CD4-positive, alpha-beta T cell treated with Interferon gamma for 1 hour (primary cell): ENCODE measurements at regions not wholly inside any gene's neighbourhood (a gene's known extent, or its start where the extent isn't known, plus 50 kb on each side); places are given as distances from the start of the nearest gene placed in this dataset.
"Not testable (repeated sequence)": the region's sequence is repeated elsewhere in the genome, so short reads cannot be mapped to it uniquely, and the experiment has no call there.

ENCODE experiments used
- DNase-seq: peaks from one replicate; pipeline ENCODE4 v3.0.0-alpha.2; 2020

- not testable (repeated sequence) for DNase-seq
These were observed 189.0 kb upstream of the ZNF519 start for GRCh38 chr18:14321217-14321616.

DNA sequence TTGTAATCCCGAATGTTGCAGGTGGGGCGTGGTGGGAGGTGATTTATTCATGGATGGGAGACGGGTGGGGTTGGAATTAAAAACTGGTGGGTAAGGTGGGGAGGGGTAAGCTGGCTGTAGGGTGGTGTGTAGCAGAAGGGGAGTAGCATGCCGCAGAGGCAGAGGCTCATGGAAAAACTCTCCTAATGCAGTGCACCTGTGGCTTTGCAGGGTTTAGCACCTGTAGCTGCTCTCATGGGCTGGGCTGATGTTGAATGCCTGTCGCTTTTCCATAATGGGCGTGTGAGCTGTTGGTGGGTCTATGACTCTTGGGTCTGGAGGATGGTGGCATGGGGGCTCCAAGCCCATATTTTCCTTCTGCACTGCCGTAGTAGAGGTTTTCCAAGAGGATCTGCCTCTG, 169.0 kb upstream of the ZNF519 start:
- not testable (repeated sequence) for DNase-seq

DNA sequence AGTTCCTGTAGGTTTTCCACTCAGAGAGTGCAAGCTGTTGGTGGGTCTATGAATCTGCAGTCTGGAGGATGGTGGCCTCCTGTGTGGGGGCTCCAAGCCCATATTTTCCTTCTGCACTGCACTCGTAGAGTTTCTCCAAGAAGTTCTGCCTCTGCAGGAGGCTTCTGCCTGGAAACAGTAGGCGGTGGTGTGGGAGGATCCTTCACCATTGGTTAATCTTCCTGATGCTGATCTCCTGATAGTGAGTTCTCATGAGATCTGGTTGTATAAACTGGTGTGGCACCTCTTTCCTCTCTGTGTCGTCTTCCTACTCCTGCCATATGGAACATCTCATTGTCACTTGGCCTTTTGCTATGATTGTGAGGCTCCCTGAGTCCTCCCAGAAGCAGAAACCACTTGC, 162.8 kb upstream of the ZNF519 start:
- not testable (repeated sequence) for DNase-seq

GRCh38 chr18:14285053-14285452, 152.8 kb upstream of the ZNF519 start:
- DNase-seq: no peak

GRCh38 chr18:14275391-14275790, 143.2 kb upstream of the ZNF519 start:
- DNase-seq: not testable (repeated sequence)

GRCh38 chr18:14265637-14266410, 133.6 kb upstream of the ZNF519 start:
- not testable (repeated sequence) for DNase-seq

DNA sequence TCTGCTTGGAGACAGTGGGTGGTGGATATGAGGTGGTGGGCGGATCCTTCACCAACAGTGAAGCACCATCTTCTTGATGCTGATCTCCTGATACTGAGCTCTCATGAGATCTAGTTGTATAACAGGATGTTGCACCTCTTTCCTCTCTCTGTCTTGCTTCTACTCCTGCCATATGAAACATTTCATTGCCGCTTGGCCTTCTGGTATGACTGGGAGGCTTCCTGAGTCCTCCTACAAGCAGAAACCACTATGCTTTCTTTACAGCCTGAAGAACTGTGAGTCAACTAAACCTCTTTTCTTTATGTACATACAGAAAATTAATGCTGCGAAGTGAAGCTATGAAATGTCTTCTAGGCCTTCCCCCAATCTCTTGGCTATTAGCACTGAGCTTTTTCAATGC, 130.6 kb upstream of the ZNF519 start:
- DNase-seq: not testable (repeated sequence)

- not testable (repeated sequence) for DNase-seq
These were observed 117.9 kb upstream of the ZNF519 start for GRCh38 chr18:14250084-14250677.

- DNase-seq: not testable (repeated sequence)
These were observed 107.0 kb upstream of the ZNF519 start for GRCh38 chr18:14239224-14239623.

DNA sequence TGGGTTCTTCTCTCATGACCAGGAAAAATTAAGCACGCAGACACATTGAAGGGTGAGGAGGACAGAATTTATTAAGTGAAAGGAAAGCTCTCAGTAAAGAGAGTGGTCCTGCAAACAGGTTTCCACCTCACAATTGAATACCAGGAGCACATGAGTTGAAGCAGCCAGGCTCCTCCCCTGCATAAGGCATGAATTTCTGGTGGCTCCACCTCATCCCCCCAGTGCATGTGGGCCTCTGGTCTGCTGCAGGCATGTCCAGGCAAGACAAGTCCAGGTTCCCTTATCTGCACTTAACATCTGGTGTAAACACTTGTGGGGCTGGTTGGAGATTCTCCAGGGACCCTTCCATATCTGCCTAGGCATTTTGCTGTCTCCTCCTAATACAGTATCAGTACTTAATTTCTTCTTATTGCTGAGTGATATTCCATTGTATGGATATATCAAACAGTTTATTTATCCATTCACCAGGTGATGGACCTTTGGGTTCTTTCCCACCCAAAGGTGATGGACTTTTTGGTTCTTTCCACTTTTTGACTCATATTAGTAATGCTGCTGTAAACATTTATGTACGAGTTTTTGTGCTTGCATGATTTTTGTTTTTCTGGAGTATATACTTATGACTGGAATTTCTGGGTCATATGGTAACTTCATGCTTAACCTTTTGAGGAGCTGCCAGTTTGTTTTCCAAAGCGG, 104.3 kb upstream of the ZNF519 start:
- DNase-seq: not testable (repeated sequence)

GRCh38 chr18:14225286-14225679, 93.0 kb upstream of the ZNF519 start:
- not testable (repeated sequence) for DNase-seq

- not testable (repeated sequence) for DNase-seq
These were observed 92.5 kb upstream of the ZNF519 start for GRCh38 chr18:14224551-14225285.

DNA sequence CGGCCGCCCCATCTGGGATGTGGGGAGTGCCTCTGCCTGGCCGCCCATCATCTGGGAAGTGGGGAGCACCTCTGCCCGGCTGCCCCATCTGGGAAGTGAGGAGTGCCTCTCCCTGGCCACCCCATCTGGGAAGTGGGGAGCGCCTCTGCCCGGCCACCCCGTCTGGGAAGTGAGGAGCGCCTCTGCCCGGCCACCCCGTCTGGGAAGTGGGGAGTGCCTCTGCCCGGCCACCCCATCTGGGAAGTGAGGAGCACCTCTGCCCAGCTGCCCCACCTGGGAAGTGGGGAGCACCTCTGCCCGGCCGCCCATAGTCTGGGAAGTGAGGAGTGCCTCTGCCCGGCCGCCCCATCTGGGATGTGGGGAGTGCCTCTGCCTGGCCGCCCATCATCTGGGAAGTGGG, 91.7 kb upstream of the ZNF519 start:
- not testable (repeated sequence) for DNase-seq

DNA sequence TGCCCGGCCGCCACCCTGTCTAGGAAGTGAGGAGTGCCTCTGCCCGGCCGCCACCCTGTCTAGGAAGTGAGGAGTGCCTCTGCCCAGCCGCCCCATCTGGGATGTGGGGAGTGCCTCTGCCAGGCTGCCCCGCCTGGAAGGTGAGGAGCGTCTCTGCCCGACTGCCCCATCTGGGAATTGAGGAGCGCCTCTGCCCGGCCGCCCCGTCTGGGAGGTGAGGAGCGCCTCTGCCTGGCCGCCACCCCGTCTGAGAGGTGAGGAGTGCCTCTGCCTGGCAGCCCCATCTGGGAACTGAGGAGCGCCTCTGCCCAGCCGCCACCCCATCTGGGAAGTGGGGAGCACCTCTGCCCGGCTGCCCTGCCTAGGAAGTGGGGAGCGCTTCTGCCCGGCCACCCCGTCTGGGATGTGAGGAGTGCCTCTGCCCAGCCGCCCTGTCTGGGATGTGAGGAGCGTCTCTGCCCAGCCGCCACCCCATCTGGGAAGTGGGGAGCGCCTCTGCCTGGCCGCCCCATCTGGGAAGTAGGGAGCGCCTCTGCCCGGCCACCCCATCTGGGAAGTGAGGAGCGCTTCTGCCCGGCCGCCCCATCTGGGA, 91.1 kb upstream of the ZNF519 start:
- not testable (repeated sequence) for DNase-seq

GRCh38 chr18:14222354-14223221, 90.4 kb upstream of the ZNF519 start:
- DNase-seq: not testable (repeated sequence)

DNA sequence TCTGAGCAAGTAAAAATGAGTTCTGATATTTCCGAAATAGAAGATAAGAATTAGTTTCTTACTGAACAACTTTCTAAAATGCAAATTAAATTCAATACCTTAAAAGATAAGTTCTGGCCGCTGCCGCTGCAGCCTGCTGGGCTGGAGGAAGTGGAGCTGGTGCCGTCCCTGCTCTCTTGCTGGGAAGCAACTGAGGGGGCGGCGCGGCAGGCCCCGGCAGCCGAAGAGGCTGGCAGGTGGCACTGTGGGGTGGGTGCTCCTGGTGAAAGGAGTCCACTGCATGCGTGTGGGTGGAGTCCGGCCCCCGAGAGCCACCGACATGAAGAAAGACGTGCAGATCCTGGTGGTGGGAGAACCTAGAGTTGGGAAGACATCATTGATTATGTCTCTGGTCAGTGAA, 89.5 kb upstream of the ZNF519 start:
- no peak for DNase-seq

- not testable (repeated sequence) for DNase-seq
These were observed 83.7 kb upstream of the ZNF519 start for GRCh38 chr18:14215952-14216351.

- DNase-seq: not testable (repeated sequence)
These were observed 71.2 kb upstream of the ZNF519 start for GRCh38 chr18:14203424-14203823.

DNA sequence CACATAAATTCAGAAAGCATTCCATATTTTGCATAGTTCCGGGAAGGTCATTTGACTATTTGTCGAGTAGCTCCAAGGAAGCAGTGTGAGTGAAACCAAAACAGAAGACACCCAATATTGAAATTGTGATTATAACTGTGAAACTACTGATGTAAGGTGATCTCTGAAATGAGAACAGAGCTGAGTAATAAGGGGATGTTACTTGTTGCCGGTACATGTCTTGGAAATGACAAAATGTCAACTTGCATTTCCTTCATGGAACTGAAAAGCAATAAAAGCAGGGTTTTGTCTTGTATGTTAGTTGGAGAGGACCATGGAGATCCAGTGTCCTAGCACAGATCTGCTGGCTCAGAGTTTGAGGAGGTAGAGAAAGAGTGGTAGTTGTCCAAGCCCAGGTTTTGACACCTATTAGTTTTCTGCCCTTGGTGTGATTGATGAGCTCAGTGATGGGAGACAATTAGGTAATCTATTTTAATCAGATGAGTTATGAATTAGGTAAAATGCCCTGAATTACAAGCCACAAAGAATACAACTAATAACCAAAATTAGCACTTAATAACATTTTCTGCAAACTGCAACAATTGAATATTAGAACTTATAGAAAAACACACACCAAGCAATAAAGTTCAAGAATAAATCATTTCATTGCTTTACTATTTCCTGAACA, 58.7 kb upstream of the ZNF519 start:
- DNase-seq: not testable (repeated sequence)

DNA sequence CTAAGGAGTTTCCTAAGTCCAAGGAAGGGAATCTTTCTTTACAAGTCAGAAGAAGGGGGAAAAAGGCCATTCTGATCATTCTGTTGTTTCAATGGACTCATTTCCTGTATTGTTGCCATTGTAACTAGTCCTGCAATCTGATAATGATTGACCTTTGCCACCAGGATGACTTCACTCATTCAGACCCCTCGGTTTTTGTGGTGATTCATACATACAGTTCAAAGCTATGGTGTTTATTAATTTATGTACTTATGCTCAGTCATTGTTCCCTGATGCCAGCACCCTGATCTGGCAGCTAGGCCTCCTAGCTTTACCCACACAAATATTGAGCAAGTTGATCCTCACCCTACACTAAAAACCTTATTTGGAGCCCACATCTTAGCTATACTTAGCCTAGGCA, 57.6 kb upstream of the ZNF519 start:
- no peak for DNase-seq
